ENCODE measurements at regions not wholly inside any gene's neighbourhood (a gene's known extent, or its start where the extent isn't known, plus 50 kb on each side); places are given as distances from the start of the nearest gene placed in this dataset.
"Not testable (repeated sequence)": the region's sequence is repeated elsewhere in the genome, so short reads cannot be mapped to it uniquely, and the experiment has no call there.

GRCh38 chr9:87014436-87014835 is 67.1 kb upstream of the GAS1 start:
- no peak for DNase-seq
- intact Hi-C loops (cut with DNase I): no loop called here
- WGBS, 2 donors: 38 to 56% methylated on average over 1 of the region's 1 CpG
- Histone ChIP-seq H3K4me1 (no peaks in the 10 kb centered on the region), H3K9me3 (no peaks in the 10 kb centered on the region), H3K36me3 (no peaks in the 10 kb centered on the region), H3K4me3 (no peak overlapping the region), H3K27ac (no peak overlapping the region), H3K27me3 (no peaks in the 10 kb centered on the region)
- TF ChIP-seq, protein P1, sequence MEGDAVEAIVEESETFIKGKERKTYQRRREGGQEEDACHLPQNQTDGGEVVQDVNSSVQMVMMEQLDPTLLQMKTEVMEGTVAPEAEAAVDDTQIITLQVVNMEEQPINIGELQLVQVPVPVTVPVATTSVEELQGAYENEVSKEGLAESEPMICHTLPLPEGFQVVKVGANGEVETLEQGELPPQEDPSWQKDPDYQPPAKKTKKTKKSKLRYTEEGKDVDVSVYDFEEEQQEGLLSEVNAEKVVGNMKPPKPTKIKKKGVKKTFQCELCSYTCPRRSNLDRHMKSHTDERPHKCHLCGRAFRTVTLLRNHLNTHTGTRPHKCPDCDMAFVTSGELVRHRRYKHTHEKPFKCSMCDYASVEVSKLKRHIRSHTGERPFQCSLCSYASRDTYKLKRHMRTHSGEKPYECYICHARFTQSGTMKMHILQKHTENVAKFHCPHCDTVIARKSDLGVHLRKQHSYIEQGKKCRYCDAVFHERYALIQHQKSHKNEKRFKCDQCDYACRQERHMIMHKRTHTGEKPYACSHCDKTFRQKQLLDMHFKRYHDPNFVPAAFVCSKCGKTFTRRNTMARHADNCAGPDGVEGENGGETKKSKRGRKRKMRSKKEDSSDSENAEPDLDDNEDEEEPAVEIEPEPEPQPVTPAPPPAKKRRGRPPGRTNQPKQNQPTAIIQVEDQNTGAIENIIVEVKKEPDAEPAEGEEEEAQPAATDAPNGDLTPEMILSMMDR (IDR thresholded peaks at IDR 0.05): no peak
- no peak for TF ChIP-seq POLR2A (IDR thresholded peaks at IDR 0.05)

GRCh38 chr9:87016681-87017080 is 69.4 kb upstream of the GAS1 start:
- TF ChIP-seq, protein P1 (IDR thresholded peaks at IDR 0.05): no peak
- no peak for TF ChIP-seq POLR2A (IDR thresholded peaks at IDR 0.05)
- no peak for DNase-seq
- H3K4me3 ChIP-seq: no peak overlapping the region
- H3K9me3 ChIP-seq: no peaks in the 10 kb centered on the region
- no peaks in the 10 kb centered on the region for H3K4me1 ChIP-seq
- 65 to 77% methylated on average over 3 of the region's 3 CpGs for WGBS, 2 donors
- intact Hi-C loops (cut with DNase I): no loop called here
- no peaks in the 10 kb centered on the region for H3K27me3 ChIP-seq
- H3K27ac ChIP-seq: no peak overlapping the region
- H3K36me3 ChIP-seq: no peaks in the 10 kb centered on the region

DNA sequence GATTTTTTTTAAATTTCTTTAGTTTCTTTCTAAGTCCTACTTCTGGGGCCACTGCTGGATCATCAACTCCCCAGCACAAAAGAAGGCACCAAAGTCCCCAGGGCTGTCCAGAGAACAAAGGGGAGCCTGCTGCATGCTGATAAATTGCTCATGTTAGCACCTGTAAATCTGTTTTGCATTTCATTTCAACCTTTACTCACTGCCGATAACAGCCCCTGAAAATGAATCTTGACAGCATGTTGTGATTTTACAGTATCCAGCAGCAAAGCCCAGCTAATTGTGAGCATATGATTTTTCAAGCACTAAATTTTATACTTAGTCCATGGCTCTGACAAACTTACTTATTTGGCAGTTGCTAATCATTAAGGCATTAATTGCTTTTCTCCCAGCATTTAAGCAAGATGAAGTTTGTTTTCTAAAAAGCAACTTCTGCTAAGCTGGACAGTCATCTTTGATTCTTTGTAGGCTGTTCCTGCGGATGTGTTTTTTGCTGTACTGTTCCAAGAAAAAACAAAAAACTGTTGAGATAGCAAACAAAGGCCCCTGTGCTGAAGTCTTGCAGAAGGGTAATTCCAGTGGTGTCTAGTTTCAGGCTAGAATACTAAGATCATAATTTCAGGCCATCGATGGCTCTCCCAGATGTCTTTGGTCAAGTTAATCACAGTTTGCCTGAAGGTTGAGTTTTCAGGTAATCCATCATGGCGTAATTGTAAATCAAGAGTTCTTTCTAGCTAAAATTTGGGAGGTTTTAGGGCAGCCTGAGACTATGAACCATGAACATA is 73.1 kb upstream of the GAS1 start:
- DNase-seq: no peak
- TF ChIP-seq, protein P1 (IDR thresholded peaks at IDR 0.05): no peak
- TF ChIP-seq POLR2A (IDR thresholded peaks at IDR 0.05): no peak
- WGBS, 2 donors: 74 to 75% methylated on average over 4 of the region's 4 CpGs
- Histone ChIP-seq H3K4me1 (no peaks in the 10 kb centered on the region), H3K27me3 (no peaks in the 10 kb centered on the region), H3K4me3 (no peak overlapping the region), H3K27ac (no peak overlapping the region), H3K9me3 (no peaks in the 10 kb centered on the region), H3K36me3 (no peaks in the 10 kb centered on the region)
- intact Hi-C loops (cut with DNase I): no loop called here

- Histone ChIP-seq H3K27me3 (no peaks in the 10 kb centered on the region), H3K4me1 (no peaks in the 10 kb centered on the region), H3K36me3 (no peaks in the 10 kb centered on the region), H3K27ac (no peak overlapping the region), H3K4me3 (no peak overlapping the region), H3K9me3 (no peaks in the 10 kb centered on the region)
- DNase-seq: no peak
- intact Hi-C loops (cut with DNase I): no loop called here
- WGBS, 2 donors: 81 to 85% methylated on average over 1 of the region's 1 CpG
- TF ChIP-seq, protein P1 (IDR thresholded peaks at IDR 0.05): no peak
- no peak for TF ChIP-seq POLR2A (IDR thresholded peaks at IDR 0.05)
Measured at GRCh38 chr9:87022178-87022577, 74.9 kb upstream of the GAS1 start.

- no peaks in the 10 kb centered on the region for H3K27me3 ChIP-seq
- no peak for TF ChIP-seq POLR2A (IDR thresholded peaks at IDR 0.05)
- TF ChIP-seq, protein P1 (IDR thresholded peaks at IDR 0.05): no peak
Measured at GRCh38 chr9:87026204-87026603, 78.9 kb upstream of the GAS1 start.

GRCh38 chr9:87028836-87029235 is 81.5 kb upstream of the GAS1 start:
- H3K9me3 ChIP-seq; intact Hi-C loops (cut with DNase I); H3K36me3 ChIP-seq; DNase-seq; H3K27ac ChIP-seq; H3K4me1 ChIP-seq; H3K27me3 ChIP-seq; H3K4me3 ChIP-seq: not testable (repeated sequence)
- 80 to 88% methylated on average over 3 to 4 of the region's 4 CpGs for WGBS, 2 donors

More at GRCh38 chr9:87026204-87026603, 78.9 kb upstream of the GAS1 start:
- no peaks in the 10 kb centered on the region for H3K4me1 ChIP-seq
- DNase-seq: no peak
- H3K36me3 ChIP-seq: no peaks in the 10 kb centered on the region
- H3K27ac ChIP-seq: no peak overlapping the region
- no peaks in the 10 kb centered on the region for H3K9me3 ChIP-seq
- intact Hi-C loops (cut with DNase I): no loop called here
- H3K4me3 ChIP-seq: no peak overlapping the region
